OCI-LY7 (cell line): ENCODE measurements at regions not wholly inside any gene's neighbourhood (a gene's known extent, or its start where the extent isn't known, plus 50 kb on each side); places are given as distances from the start of the nearest gene placed in this dataset.
"Not testable (repeated sequence)": the region's sequence is repeated elsewhere in the genome, so short reads cannot be mapped to it uniquely, and the experiment has no call there.

Experiments
- BruUV-seq: library from RNA; stranded (reverse); fragments of 400-500 nt; replicated peaks from 2 replicates; lab custom pipeline; 2021; lab: Mats Ljungman, UMichigan
- CTCF ChIA-PET: fragments of 300-600 bp; sonication (Branson Sonifier 250); formaldehyde crosslinking; loops from one replicate; lab custom pipeline; 2022; ENCODE audit warnings: antibody characterized with exemption; ENCODE audit not compliant: unreplicated experiment; lab: Charles Lee
- POLR2A ChIA-PET: fragments of 300-600 bp; sonication (Branson Sonifier 250); formaldehyde crosslinking; loops from one replicate; lab custom pipeline; 2022; ENCODE audit warnings: antibody characterized with exemption; lab: Charles Lee
- DNase-seq: peaks from one replicate; pipeline ENCODE4 v3.0.0-alpha.2; 2015; ENCODE audit warnings: low spot score
- H2AFZ ChIP-seq: fragments of 200-600 bp; sonication (generic), shearing (Covaris generic); 2 replicates; pipeline ENCODE4 v1.6.1; 2014; ENCODE audit warnings: mild to moderate bottlenecking, antibody characterized with exemption, low read length, moderate library complexity
- H3K27ac ChIP-seq: fragments of 200-600 bp; sonication (generic); 2 replicates; pipeline ENCODE4 v1.5.1; 2014; ENCODE audit warnings: mixed run types, low read depth, mild to moderate bottlenecking, moderate library complexity, low read length, inconsistent platforms; ENCODE audit not compliant: poor library complexity, severe bottlenecking
- H3K36me3 ChIP-seq: fragments of 200-600 bp; sonication (generic); 2 replicates; pipeline ENCODE4 v1.6.1; 2014; ENCODE audit warnings: mild to moderate bottlenecking, antibody characterized with exemption, low read length, moderate library complexity, mixed read lengths; ENCODE audit not compliant: insufficient read depth
- H3K4me1 ChIP-seq: fragments of 200-600 bp; sonication (generic); 2 replicates; pipeline ENCODE4 v1.5.1; 2014; ENCODE audit warnings: mild to moderate bottlenecking, low read length; ENCODE audit not compliant: insufficient read depth, poor library complexity, severe bottlenecking
- H3K4me2 ChIP-seq: fragments of 200-600 bp; sonication (generic); 2 replicates; pipeline ENCODE4 v1.6.1; 2014; ENCODE audit warnings: mild to moderate bottlenecking, low read length
- H3K4me3 ChIP-seq: fragments of 200-600 bp; sonication (generic); 2 replicates; pipeline ENCODE4 v1.5.1; 2014; ENCODE audit warnings: mild to moderate bottlenecking, low read depth, low read length; ENCODE audit not compliant: poor library complexity, severe bottlenecking
- H3K79me2 ChIP-seq: fragments of 200-600 bp; sonication (generic); 2 replicates; pipeline ENCODE4 v1.6.1; 2016; ENCODE audit warnings: low read depth, mild to moderate bottlenecking, low read length, moderate library complexity, mixed read lengths; ENCODE audit not compliant: insufficient read depth
- H3K9me2 ChIP-seq: fragments of 200-600 bp; sonication (generic); 2 replicates; pipeline ENCODE4 v1.6.1; 2016; ENCODE audit warnings: mild to moderate bottlenecking, low read length, mixed read lengths; ENCODE audit not compliant: insufficient read depth
- H3K9me3 ChIP-seq: fragments of 200-600 bp; sonication (generic); 2 replicates; pipeline ENCODE4 v1.6.1; 2014; ENCODE audit warnings: mild to moderate bottlenecking, mixed run types, low read length, mixed read lengths
- H4K20me1 ChIP-seq: fragments of 200-600 bp; sonication (generic); 2 replicates; pipeline ENCODE4 v1.6.1; 2014; ENCODE audit warnings: mild to moderate bottlenecking, antibody characterized with exemption, low read length, moderate library complexity, mixed read lengths; ENCODE audit not compliant: insufficient read depth
- EZH2phosphoT487 ChIP-seq: fragments of 200-600 bp; sonication (generic); IDR thresholded peaks from 2 replicates; pipeline ENCODE4 v1.6.1; 2018; ENCODE audit warnings: low read depth, borderline replicate concordance, mild to moderate bottlenecking, mixed run types, antibody characterized with exemption, low read length, moderate library complexity, mixed read lengths
- intact Hi-C: fragments of 100-400 bp; cut with micrococcal nuclease; formaldehyde crosslinking; loops from one replicate; pipeline ENCODE4 v1.10.0; 2022; ENCODE audit not compliant: unreplicated experiment
- TF ChIP-seq, protein P1 (sequence below): fragments of 200-600 bp; sonication (generic); conservative IDR thresholded peaks from 2 replicates; pipeline ENCODE4 v1.5.1; 2014; ENCODE audit warnings: mild to moderate bottlenecking, antibody characterized with exemption, low read length, moderate library complexity, mixed read lengths

DNA sequence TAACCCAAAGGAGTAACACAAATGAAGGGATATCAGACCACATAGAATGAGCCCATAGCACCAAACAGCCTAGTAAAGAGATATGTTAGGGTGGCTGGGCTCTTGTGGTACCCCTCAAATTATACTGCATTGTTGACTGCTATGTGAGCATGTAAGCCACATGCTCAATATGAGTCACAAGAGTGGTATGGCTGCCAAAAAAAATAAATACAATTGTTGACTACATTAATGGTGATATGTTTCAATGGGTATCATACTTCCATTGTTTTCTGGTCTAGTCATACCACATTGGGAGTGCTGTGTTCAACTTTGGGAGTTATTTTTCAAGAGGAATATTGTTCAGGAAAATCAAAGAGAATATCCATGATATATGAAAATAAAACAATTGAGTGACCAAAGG lies 162.4 kb upstream of the PIK3R1 start:
- H2AFZ ChIP-seq: no peak overlapping the region
- no peaks in the 10 kb centered on the region for H3K4me1 ChIP-seq
- H3K9me3 ChIP-seq: no peaks in the 10 kb centered on the region
- H3K9me2 ChIP-seq: no peaks in the 10 kb centered on the region
- no TSS peak for BruUV-seq
- TF ChIP-seq, protein P1, sequence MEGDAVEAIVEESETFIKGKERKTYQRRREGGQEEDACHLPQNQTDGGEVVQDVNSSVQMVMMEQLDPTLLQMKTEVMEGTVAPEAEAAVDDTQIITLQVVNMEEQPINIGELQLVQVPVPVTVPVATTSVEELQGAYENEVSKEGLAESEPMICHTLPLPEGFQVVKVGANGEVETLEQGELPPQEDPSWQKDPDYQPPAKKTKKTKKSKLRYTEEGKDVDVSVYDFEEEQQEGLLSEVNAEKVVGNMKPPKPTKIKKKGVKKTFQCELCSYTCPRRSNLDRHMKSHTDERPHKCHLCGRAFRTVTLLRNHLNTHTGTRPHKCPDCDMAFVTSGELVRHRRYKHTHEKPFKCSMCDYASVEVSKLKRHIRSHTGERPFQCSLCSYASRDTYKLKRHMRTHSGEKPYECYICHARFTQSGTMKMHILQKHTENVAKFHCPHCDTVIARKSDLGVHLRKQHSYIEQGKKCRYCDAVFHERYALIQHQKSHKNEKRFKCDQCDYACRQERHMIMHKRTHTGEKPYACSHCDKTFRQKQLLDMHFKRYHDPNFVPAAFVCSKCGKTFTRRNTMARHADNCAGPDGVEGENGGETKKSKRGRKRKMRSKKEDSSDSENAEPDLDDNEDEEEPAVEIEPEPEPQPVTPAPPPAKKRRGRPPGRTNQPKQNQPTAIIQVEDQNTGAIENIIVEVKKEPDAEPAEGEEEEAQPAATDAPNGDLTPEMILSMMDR: no peak
- no peak for TF ChIP-seq EZH2phosphoT487
- H3K27ac ChIP-seq: no peak overlapping the region
- intact Hi-C loops: no loop called here
- POLR2A ChIA-PET: no interaction called here
- H3K36me3 ChIP-seq: no peaks in the 10 kb centered on the region
- H3K4me3 ChIP-seq: no peak overlapping the region
- H4K20me1 ChIP-seq: no peaks in the 10 kb centered on the region
- CTCF ChIA-PET: no interaction called here
- H3K4me2 ChIP-seq: no peak overlapping the region
- H3K79me2 ChIP-seq: no peaks in the 10 kb centered on the region
- DNase-seq: no peak

DNA sequence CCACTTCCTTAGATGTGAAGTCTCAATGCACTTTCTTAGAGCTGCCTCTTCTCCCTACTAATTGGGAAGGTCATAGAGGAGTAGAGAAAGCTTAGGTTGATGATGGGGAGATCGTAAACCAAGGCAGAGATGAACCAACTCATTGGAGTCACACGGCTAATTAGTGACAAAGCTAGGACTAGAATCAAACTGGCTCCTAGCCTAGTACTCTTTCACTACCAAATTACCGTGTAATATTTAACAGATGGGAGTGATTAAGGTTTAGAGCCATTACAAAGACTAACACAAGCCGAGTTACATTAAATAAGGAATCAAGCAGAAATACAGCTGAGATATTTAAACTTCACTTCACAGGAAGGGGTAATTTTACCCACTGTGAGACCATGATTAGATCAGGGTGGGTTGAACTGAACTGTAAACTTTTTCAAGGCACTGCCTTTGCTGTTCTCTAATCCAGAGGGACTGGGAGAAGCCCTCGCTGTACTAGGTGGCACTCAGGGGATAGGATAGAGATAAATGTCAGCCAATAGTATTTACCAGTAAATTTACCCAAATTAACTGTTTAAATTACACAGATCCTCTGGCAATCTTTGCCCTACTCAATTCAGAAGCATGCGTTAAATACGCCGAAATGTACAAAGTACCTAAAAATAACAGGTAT lies 166.4 kb upstream of the PIK3R1 start:
- no peaks in the 10 kb centered on the region for H3K4me1 ChIP-seq
- no peak for TF ChIP-seq EZH2phosphoT487
- TF ChIP-seq, protein P1: no peak
- POLR2A ChIA-PET: interaction anchor here (0.6 kb wide), 1 partner anchor 9 kb away, joined by 10 read pairs; no protein-coding TSS in a partner anchor
- intact Hi-C loops: no loop called here
- CTCF ChIA-PET: no interaction called here
- no peak for DNase-seq
- no peaks in the 10 kb centered on the region for H3K9me2 ChIP-seq
- no peak overlapping the region for H3K27ac ChIP-seq
- H3K9me3 ChIP-seq: no peaks in the 10 kb centered on the region
- H3K36me3 ChIP-seq: no peaks in the 10 kb centered on the region
- BruUV-seq: no TSS peak
- no peaks in the 10 kb centered on the region for H3K79me2 ChIP-seq
- no peak overlapping the region for H3K4me3 ChIP-seq
- H3K4me2 ChIP-seq: no peak overlapping the region
- no peak overlapping the region for H2AFZ ChIP-seq
- no peaks in the 10 kb centered on the region for H4K20me1 ChIP-seq

GRCh38 chr5:68048516-68048915 lies 167.0 kb upstream of the PIK3R1 start:
- Histone ChIP-seq H3K27ac (no peak overlapping the region), H3K79me2 (no peaks in the 10 kb centered on the region), H3K4me2 (no peak overlapping the region), H3K4me1 (no peaks in the 10 kb centered on the region), H3K36me3 (no peaks in the 10 kb centered on the region), H3K4me3 (no peak overlapping the region), H4K20me1 (no peaks in the 10 kb centered on the region), H3K9me3 (no peaks in the 10 kb centered on the region), H3K9me2 (no peaks in the 10 kb centered on the region), H2AFZ (no peak overlapping the region)
- ChIA-PET CTCF (no interaction called here), POLR2A (interaction anchor here (0.6 kb wide), 1 partner anchor 8 kb away, joined by 10 read pairs; no protein-coding TSS in a partner anchor)
- TF ChIP-seq, protein P1: no peak
- no peak for TF ChIP-seq EZH2phosphoT487
- no TSS peak for BruUV-seq
- intact Hi-C loops: no loop called here
- no peak for DNase-seq

GRCh38 chr5:68048054-68048453 lies 167.5 kb upstream of the PIK3R1 start:
- H3K36me3 ChIP-seq, H3K4me3 ChIP-seq, H2AFZ ChIP-seq, H3K9me3 ChIP-seq, H3K9me2 ChIP-seq, DNase-seq, intact Hi-C loops, H3K27ac ChIP-seq, BruUV-seq, H3K79me2 ChIP-seq, CTCF ChIA-PET, H3K4me1 ChIP-seq, H4K20me1 ChIP-seq, H3K4me2 ChIP-seq: not testable (repeated sequence)
- POLR2A ChIA-PET: interaction anchor here (0.7 kb wide), 1 partner anchor 70 kb away, joined by 3 read pairs; no protein-coding TSS in a partner anchor
